Keratinocyte (primary cell): ENCODE measurements at regions not wholly inside any gene's neighbourhood (a gene's known extent, or its start where the extent isn't known, plus 50 kb on each side); places are given as distances from the start of the nearest gene placed in this dataset.

Experiments
- DNase-seq: peaks from one replicate; pipeline ENCODE4 v3.0.0-alpha.2; 2011; ENCODE audit warnings: low read depth, missing footprints, low spot score
- FAIRE-seq: peaks from 2 replicates; lab custom pipeline; 2011; peaks lifted over from hg19 to GRCh38; lab: Jason Lieb, UNC
- H2AFZ ChIP-seq: 2 replicates; pipeline ENCODE4 v1.6.0; 2012; ENCODE audit warnings: low read length, control low read depth, inconsistent platforms; ENCODE audit not compliant: control insufficient read depth
- H3K27ac ChIP-seq: 2 replicates; pipeline ENCODE4 v1.5.1; 2011; ENCODE audit warnings: low read length; ENCODE audit not compliant: control insufficient read depth, insufficient read depth
- H3K27me3 ChIP-seq: 3 replicates; pipeline ENCODE4 v1.6.0; 2011; ENCODE audit warnings: low read length; ENCODE audit not compliant: control insufficient read depth, insufficient read depth; ENCODE audit errors: extremely low read depth
- H3K36me3 ChIP-seq, 2 experiments: 2 replicates in 1 of 2; 3 replicates in 1 of 2; pipeline ENCODE4 v1.5.1; 2011; ENCODE audit warnings: low read length in 2 of 2, mild to moderate bottlenecking in 1 of 2; ENCODE audit not compliant: control insufficient read depth in 2 of 2, insufficient read depth in 2 of 2; ENCODE audit errors: extremely low read depth in 1 of 2
- H3K4me1 ChIP-seq: 3 replicates; pipeline ENCODE4 v1.5.1; 2011; ENCODE audit warnings: low read length; ENCODE audit not compliant: control insufficient read depth, insufficient read depth; ENCODE audit errors: extremely low read depth
- H3K4me2 ChIP-seq: 3 replicates; pipeline ENCODE4 v1.6.0; 2011; ENCODE audit warnings: low read depth, low read length; ENCODE audit not compliant: control insufficient read depth, insufficient read depth; ENCODE audit errors: extremely low read depth
- H3K4me3 ChIP-seq, 3 experiments: fragments of 200-600 bp in 1 of 3; sonication (generic) in 1 of 3; 2 replicates in 2 of 3; 3 replicates in 1 of 3; pipeline ENCODE4 v1.5.1; 2011 to 2016; ENCODE audit warnings: low read length in 3 of 3, mild to moderate bottlenecking in 3 of 3, control low read depth in 2 of 3, inconsistent platforms in 1 of 3, low read depth in 1 of 3, mixed read lengths in 1 of 3, mixed run types in 1 of 3, moderate library complexity in 1 of 3; ENCODE audit not compliant: control insufficient read depth in 2 of 3, insufficient read depth in 2 of 3; ENCODE audit errors: extremely low read depth in 1 of 3
- H3K79me2 ChIP-seq: 2 replicates; pipeline ENCODE4 v1.6.0; 2012; ENCODE audit warnings: low read length; ENCODE audit not compliant: control insufficient read depth, insufficient read depth
- H3K9ac ChIP-seq: 3 replicates; pipeline ENCODE4 v1.6.0; 2011; ENCODE audit warnings: low read length; ENCODE audit not compliant: control insufficient read depth, insufficient read depth; ENCODE audit errors: extremely low read depth
- H3K9me1 ChIP-seq: 3 replicates; pipeline ENCODE4 v1.6.0; 2011; ENCODE audit warnings: low read length; ENCODE audit not compliant: control insufficient read depth, insufficient read depth; ENCODE audit errors: extremely low read depth
- H3K9me3 ChIP-seq: 2 replicates; pipeline ENCODE4 v1.5.1; 2012; ENCODE audit warnings: low read depth, low read length; ENCODE audit not compliant: control insufficient read depth
- H4K20me1 ChIP-seq: 3 replicates; pipeline ENCODE4 v1.6.0; 2011; ENCODE audit warnings: low read length; ENCODE audit not compliant: control insufficient read depth, insufficient read depth; ENCODE audit errors: extremely low read depth
- EZH2 ChIP-seq: IDR thresholded peaks from one replicate; pipeline ENCODE4 v1.6.1; 2012; ENCODE audit warnings: inconsistent platforms, mild to moderate bottlenecking, low read length, moderate library complexity
- dilution Hi-C: fragments of 300-500 bp; cut with MboI; formaldehyde crosslinking; loops from one replicate; pipeline ENCODE4 v1.7.0; 2020; ENCODE audit warnings: low sequenced_read_pairs; ENCODE audit not compliant: extremely low pct_ligation_motif_present
- TF ChIP-seq, protein P1 (sequence below), 3 experiments: IDR thresholded peaks in 1 of 3; conservative IDR thresholded peaks in 1 of 3; optimal IDR thresholded peaks in 1 of 3; 2 replicates in 2 of 3; 3 replicates in 1 of 3; pipeline versions ENCODE3 to v1.5.1; 2011; ENCODE audit warnings: low read length in 3 of 3, mild to moderate bottlenecking in 3 of 3, moderate library complexity in 2 of 3, control low read depth in 1 of 3, inconsistent platforms in 1 of 3; ENCODE audit not compliant: insufficient read depth in 2 of 3; ENCODE audit errors: extremely low read depth in 1 of 3

DNA sequence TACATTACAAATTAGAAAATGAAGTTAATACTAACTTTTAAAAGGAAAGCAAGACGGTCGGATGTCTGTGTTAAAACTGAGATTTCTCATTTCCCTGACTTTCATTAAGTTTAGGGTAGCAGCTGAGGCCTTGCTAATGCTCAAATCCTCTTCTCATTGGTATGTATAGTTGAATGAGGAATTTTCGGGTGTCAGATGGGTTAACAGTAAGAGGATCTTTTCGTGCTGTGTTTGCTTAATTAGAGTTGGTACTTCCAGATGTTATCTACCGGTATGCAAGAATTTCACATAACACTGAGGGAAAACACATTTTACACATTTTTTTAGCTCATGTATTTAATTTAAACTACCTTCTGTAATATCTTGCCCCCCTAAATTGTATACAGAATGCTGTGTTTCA lies 168.2 kb upstream of the CTNND2 start:
- Histone ChIP-seq H3K27me3 (no peaks in the 10 kb centered on the region), H3K4me1 (no peaks in the 10 kb centered on the region), H3K9ac (no peak overlapping the region), H3K79me2 (no peaks in the 10 kb centered on the region), H3K9me1 (no peaks in the 10 kb centered on the region), H4K20me1 (no peaks in the 10 kb centered on the region), H2AFZ (no peak overlapping the region), H3K36me3 (no peaks in the 10 kb centered on the region), H3K4me2 (no peak overlapping the region), H3K27ac (no peak overlapping the region), H3K4me3 (no peak overlapping the region), H3K9me3 (no peaks in the 10 kb centered on the region)
- TF ChIP-seq EZH2 = no peak
- TF ChIP-seq, protein P1, sequence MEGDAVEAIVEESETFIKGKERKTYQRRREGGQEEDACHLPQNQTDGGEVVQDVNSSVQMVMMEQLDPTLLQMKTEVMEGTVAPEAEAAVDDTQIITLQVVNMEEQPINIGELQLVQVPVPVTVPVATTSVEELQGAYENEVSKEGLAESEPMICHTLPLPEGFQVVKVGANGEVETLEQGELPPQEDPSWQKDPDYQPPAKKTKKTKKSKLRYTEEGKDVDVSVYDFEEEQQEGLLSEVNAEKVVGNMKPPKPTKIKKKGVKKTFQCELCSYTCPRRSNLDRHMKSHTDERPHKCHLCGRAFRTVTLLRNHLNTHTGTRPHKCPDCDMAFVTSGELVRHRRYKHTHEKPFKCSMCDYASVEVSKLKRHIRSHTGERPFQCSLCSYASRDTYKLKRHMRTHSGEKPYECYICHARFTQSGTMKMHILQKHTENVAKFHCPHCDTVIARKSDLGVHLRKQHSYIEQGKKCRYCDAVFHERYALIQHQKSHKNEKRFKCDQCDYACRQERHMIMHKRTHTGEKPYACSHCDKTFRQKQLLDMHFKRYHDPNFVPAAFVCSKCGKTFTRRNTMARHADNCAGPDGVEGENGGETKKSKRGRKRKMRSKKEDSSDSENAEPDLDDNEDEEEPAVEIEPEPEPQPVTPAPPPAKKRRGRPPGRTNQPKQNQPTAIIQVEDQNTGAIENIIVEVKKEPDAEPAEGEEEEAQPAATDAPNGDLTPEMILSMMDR (optimal IDR thresholded peaks at IDR 0.05 in 1 of 3, IDR thresholded peaks at IDR 0.05 in 1 of 3, conservative IDR thresholded peaks at IDR 0.05 in 1 of 3; ENCODE audit: extremely low read depth in 1 of 3, insufficient read depth in 2 of 3, low read length in 3 of 3) = no peak
- dilution Hi-C loops = no loop called here
- DNase-seq (no peak), FAIRE-seq (no peak)

DNA sequence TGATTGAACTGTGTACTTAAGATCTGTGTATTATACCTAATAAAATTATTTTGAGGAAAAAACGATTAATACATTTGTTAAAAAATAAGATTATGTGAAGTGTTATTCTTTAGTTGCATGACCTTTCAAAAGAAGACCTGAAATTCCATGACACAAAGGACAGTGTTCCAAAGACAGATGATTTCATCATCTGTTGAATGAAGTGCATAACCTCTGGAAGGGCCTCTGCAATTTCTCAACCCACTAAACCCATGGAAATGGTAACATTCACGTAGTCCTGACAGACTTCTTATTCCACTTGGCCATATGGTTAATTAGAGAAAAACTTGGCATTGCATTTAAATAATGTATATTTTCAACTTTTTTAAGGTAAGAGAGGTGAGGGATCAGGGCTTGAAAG lies 167.2 kb upstream of the CTNND2 start:
- no peak overlapping the region for H3K4me2 ChIP-seq
- H3K36me3 ChIP-seq = no peaks in the 10 kb centered on the region
- no peaks in the 10 kb centered on the region for H3K4me1 ChIP-seq
- no peak overlapping the region for H3K27ac ChIP-seq
- no peaks in the 10 kb centered on the region for H3K27me3 ChIP-seq
- H3K9ac ChIP-seq = no peak overlapping the region
- H3K9me1 ChIP-seq = no peaks in the 10 kb centered on the region
- no peaks in the 10 kb centered on the region for H3K79me2 ChIP-seq
- TF ChIP-seq EZH2 = no peak
- TF ChIP-seq, protein P1 (optimal IDR thresholded peaks at IDR 0.05 in 1 of 3, IDR thresholded peaks at IDR 0.05 in 1 of 3, conservative IDR thresholded peaks at IDR 0.05 in 1 of 3; ENCODE audit: extremely low read depth in 1 of 3, insufficient read depth in 2 of 3, low read length in 3 of 3) = no peak
- no peak for DNase-seq
- H3K4me3 ChIP-seq = no peak overlapping the region
- no peak for FAIRE-seq
- no peak overlapping the region for H2AFZ ChIP-seq
- no peaks in the 10 kb centered on the region for H3K9me3 ChIP-seq
- dilution Hi-C loops = no loop called here
- H4K20me1 ChIP-seq = no peaks in the 10 kb centered on the region
